Spleen (tissue), 11 donors: ENCODE measurements at regions not wholly inside any gene's neighbourhood (a gene's known extent, or its start where the extent isn't known, plus 50 kb on each side); places are given as distances from the start of the nearest gene placed in this dataset.

Experiments
- DNase-seq: peaks from one replicate; pipeline ENCODE4 v3.0.0-alpha.2; 2020
- H3K27ac ChIP-seq, 8 donors: fragments of 200-600 bp; sonication (generic) in 7 of 8; 1 replicate in 4 of 8; 2 replicates in 4 of 8; pipeline versions ENCODE4 v1.5.0 to v1.8.0; 2016 to 2021; ENCODE audit warnings: inconsistent platforms in 4 of 8, mild to moderate bottlenecking in 4 of 8, moderate library complexity in 1 of 8
- H3K27me3 ChIP-seq, 7 donors: fragments of 200-600 bp; sonication (generic) in 6 of 7; replicated peaks in 1 of 7; 1 replicate in 4 of 7; 2 replicates in 3 of 7; pipeline versions ENCODE4 v1.5.0 to v1.8.0; 2016 to 2021; ENCODE audit warnings: inconsistent platforms in 3 of 7, mild to moderate bottlenecking in 1 of 7
- H3K36me3 ChIP-seq, 6 donors: fragments of 200-600 bp; sonication (generic) in 5 of 6; 1 replicate in 4 of 6; 2 replicates in 2 of 6; pipeline versions ENCODE4 v1.5.0 to v1.8.0; 2016 to 2021; ENCODE audit warnings: inconsistent platforms in 2 of 6
- H3K4me1 ChIP-seq, 6 donors: fragments of 200-600 bp; sonication (generic) in 5 of 6; 1 replicate in 3 of 6; 2 replicates in 3 of 6; pipeline versions ENCODE4 v1.5.0 to v1.8.0; 2016 to 2021; ENCODE audit warnings: inconsistent platforms in 3 of 6
- H3K4me3 ChIP-seq, 8 donors: fragments of 200-600 bp; sonication (generic) in 7 of 8; 1 replicate in 4 of 8; 2 replicates in 4 of 8; pipeline versions ENCODE4 v1.5.0 to v1.8.0; 2016 to 2021; ENCODE audit warnings: inconsistent platforms in 4 of 8, mild to moderate bottlenecking in 4 of 8, moderate library complexity in 2 of 8
- H3K9me3 ChIP-seq, 8 donors: fragments of 200-600 bp; sonication (generic) in 7 of 8; 1 replicate in 4 of 8; 2 replicates in 4 of 8; pipeline versions ENCODE4 v1.5.0 to v1.8.0; 2016 to 2021; ENCODE audit warnings: inconsistent platforms in 4 of 8
- CTCF ChIP-seq, 11 experiments: fragments of 200-600 bp in 7 of 11; fragments of 450-650 bp in 4 of 11; sonication (generic) in 4 of 11; IDR thresholded peaks in 8 of 11; conservative IDR thresholded peaks in 3 of 11; 1 replicate in 7 of 11; 2 replicates in 4 of 11; pipeline versions ENCODE4 v1.4.0 to v1.8.0; 2016 to 2021; ENCODE audit warnings: antibody characterized with exemption in 11 of 11, inconsistent platforms in 4 of 11, mild to moderate bottlenecking in 1 of 11
- POLR2A ChIP-seq, 3 donors: fragments of 450-650 bp; IDR thresholded peaks; one replicate each; pipeline ENCODE4 v1.5.1; 2017; ENCODE audit warnings: antibody characterized with exemption in 3 of 3, mild to moderate bottlenecking in 1 of 3
- POLR2AphosphoS5 ChIP-seq, 3 donors: sonication (generic); formaldehyde crosslinking; IDR thresholded peaks; one replicate each; pipeline ENCODE4 v1.5.1; 2017; ENCODE audit warnings: antibody characterized with exemption in 3 of 3
- WGBS, 5 donors: extraction: QIAGEN DNeasy Blood & Tissue Kit in 3 of 5; methylation state at CpG; one replicate each; pipeline versions ENCODE4 v1.1.5 to v1.1.7; 2013 to 2018; 5-methylcytosine and 5-hydroxymethylcytosine counted together
- intact Hi-C: fragments of 100-400 bp; cut with DNase I; formaldehyde crosslinking; loops from one replicate; pipeline ENCODE4 v1.15.0; 2023; ENCODE audit warnings: low total_unique reads
- donor health status: healthy with polysubstance abuse.
- donor health status: DM: no; HTN: no; CAD: no; lungs with moderate emphysema.
- donor health status: DM: no; HTN: no; CAD: no.
- donor health status: Bipolar disorder and iron deficiency.
- donor health status: healthy.
- donor health status: DM: no; HTN: no; CAD: no.
- donor health status: DM: yes; HTN: yes; CAD: no.

- Histone ChIP-seq H3K9me3 (peaks cover 0 to 10% (median 0%) of the 10 kb centered on the region in 8 donors), H3K27ac (no peak overlapping the region), H3K4me1 (no peaks in the 10 kb centered on the region), H3K4me3 (no peak overlapping the region), H3K27me3 (no peaks in the 10 kb centered on the region), H3K36me3 (no peaks in the 10 kb centered on the region)
- intact Hi-C loops = no loop called here
- no peak for TF ChIP-seq CTCF (IDR thresholded peaks at IDR 0.05 in 8 of 11, conservative IDR thresholded peaks at IDR 0.05 in 3 of 11)
- no peak for TF ChIP-seq POLR2A (IDR thresholded peaks at IDR 0.05)
- TF ChIP-seq POLR2AphosphoS5 (IDR thresholded peaks at IDR 0.05) = no peak
- WGBS, 5 donors = 68 to 78% (median 77%) methylated on average over 6 of the region's 6 CpGs
- no peak for DNase-seq
These were observed 423.4 kb downstream of the GUCY1A2 start for GRCh38 chr11:106594751-106595351.

GRCh38 chr11:106601684-106602297, 416.5 kb downstream of the GUCY1A2 start:
- no peaks in the 10 kb centered on the region for H3K4me1 ChIP-seq
- peaks cover 0 to 4% (median 0%) of the 10 kb centered on the region in 8 donors for H3K9me3 ChIP-seq
- no peak overlapping the region for H3K27ac ChIP-seq
- no peaks in the 10 kb centered on the region for H3K36me3 ChIP-seq
- no peak overlapping the region for H3K4me3 ChIP-seq
- H3K27me3 ChIP-seq = no peaks in the 10 kb centered on the region
- WGBS, 5 donors = 87 to 96% (median 92%) methylated on average over 3 of the region's 3 CpGs
- no peak for TF ChIP-seq POLR2AphosphoS5 (IDR thresholded peaks at IDR 0.05)
- TF ChIP-seq POLR2A (IDR thresholded peaks at IDR 0.05) = no peak
- TF ChIP-seq CTCF (IDR thresholded peaks at IDR 0.05 in 8 of 11, conservative IDR thresholded peaks at IDR 0.05 in 3 of 11) = no peak
- intact Hi-C loops = no loop called here
- no peak for DNase-seq

- H3K27ac ChIP-seq = no peak overlapping the region
- H3K36me3 ChIP-seq = no peaks in the 10 kb centered on the region
- no peak for TF ChIP-seq CTCF (IDR thresholded peaks at IDR 0.05 in 8 of 11, conservative IDR thresholded peaks at IDR 0.05 in 3 of 11)
- no peak for TF ChIP-seq POLR2AphosphoS5 (IDR thresholded peaks at IDR 0.05)
- TF ChIP-seq POLR2A (IDR thresholded peaks at IDR 0.05) = no peak
- peaks cover 0 to 4% (median 0%) of the 10 kb centered on the region in 8 donors for H3K9me3 ChIP-seq
- no peak for DNase-seq
- H3K27me3 ChIP-seq = no peaks in the 10 kb centered on the region
- no peak overlapping the region for H3K4me3 ChIP-seq
- intact Hi-C loops = no loop called here
- no peaks in the 10 kb centered on the region for H3K4me1 ChIP-seq
- WGBS, 5 donors = 88 to 94% (median 89%) methylated on average over 3 of the region's 3 CpGs
These were observed 409.6 kb downstream of the GUCY1A2 start for GRCh38 chr11:106608677-106609076.

GRCh38 chr11:106614262-106614661, 404.0 kb downstream of the GUCY1A2 start:
- no peaks in the 10 kb centered on the region for H3K36me3 ChIP-seq
- DNase-seq = no peak

More at GRCh38 chr11:106614262-106614661, 404.0 kb downstream of the GUCY1A2 start:
- intact Hi-C loops = no loop called here
- TF ChIP-seq POLR2A (IDR thresholded peaks at IDR 0.05) (no peak), CTCF (IDR thresholded peaks at IDR 0.05 in 8 of 11, conservative IDR thresholded peaks at IDR 0.05 in 3 of 11) (no peak), POLR2AphosphoS5 (IDR thresholded peaks at IDR 0.05) (no peak)
- WGBS, 5 donors = 57 to 80% (median 66%) methylated on average over 3 of the region's 3 CpGs
- Histone ChIP-seq H3K4me1 (no peaks in the 10 kb centered on the region), H3K27ac (no peak overlapping the region), H3K27me3 (no peaks in the 10 kb centered on the region), H3K4me3 (no peak overlapping the region), H3K9me3 (no peaks in the 10 kb centered on the region)
